Activated CD4-positive, CD25-positive, alpha-beta regulatory T cell treated with anti-CD3 and anti-CD28 coated beads, Interleukin-2, amount 50 U/mL, for 16 hours (primary cell): ENCODE measurements at regions not wholly inside any gene's neighbourhood (a gene's known extent, or its start where the extent isn't known, plus 50 kb on each side); places are given as distances from the start of the nearest gene placed in this dataset.

Experiments used
- DNase-seq: peaks from one replicate; pipeline ENCODE4 v3.0.0-alpha.2; 2020; ENCODE audit warnings: low read depth, low spot score

- DNase-seq = no peak
These were observed 244.2 kb downstream of the NHLRC3 start for GRCh38 chr13:39282400-39282972.

GRCh38 chr13:39283072-39283471 lies 244.8 kb downstream of the NHLRC3 start:
- no peak for DNase-seq

GRCh38 chr13:39284801-39285388 lies 246.6 kb downstream of the NHLRC3 start:
- no peak for DNase-seq
